GM23248 (cell line): ENCODE measurements at regions not wholly inside any gene's neighbourhood (a gene's known extent, or its start where the extent isn't known, plus 50 kb on each side); places are given as distances from the start of the nearest gene placed in this dataset.

Experiments
- EZH2 ChIP-seq: fragments of 200-600 bp; sonication (generic); IDR thresholded peaks from 2 replicates; pipeline ENCODE4 v1.6.1; 2018; ENCODE audit warnings: antibody characterized with exemption, mild to moderate bottlenecking; ENCODE audit not compliant: insufficient read depth, poor library complexity, severe bottlenecking
- EZH2phosphoT487 ChIP-seq: fragments of 200-600 bp; sonication (generic); IDR thresholded peaks from 2 replicates; pipeline ENCODE4 v1.6.1; 2018; ENCODE audit warnings: antibody characterized with exemption, moderate library complexity, mild to moderate bottlenecking, low read depth; ENCODE audit not compliant: insufficient read depth

- TF ChIP-seq EZH2 (no peak), EZH2phosphoT487 (no peak)
These were observed 334.6 kb upstream of the KLHL29 start for GRCh38 chr2:23050388-23050787.
